Erythroblast (primary cell): ENCODE measurements at regions not wholly inside any gene's neighbourhood (a gene's known extent, or its start where the extent isn't known, plus 50 kb on each side); places are given as distances from the start of the nearest gene placed in this dataset.

Source experiments
- GATA1 ChIP-seq: IDR thresholded peaks from 2 replicates; pipeline ENCODE4 v1.6.1; 2011; ENCODE audit warnings: low read depth, mild to moderate bottlenecking, control low read depth, low read length, moderate library complexity
- POLR2A ChIP-seq: IDR thresholded peaks from 2 replicates; pipeline ENCODE4 v1.6.1; 2011; ENCODE audit warnings: mild to moderate bottlenecking, low read length

DNA sequence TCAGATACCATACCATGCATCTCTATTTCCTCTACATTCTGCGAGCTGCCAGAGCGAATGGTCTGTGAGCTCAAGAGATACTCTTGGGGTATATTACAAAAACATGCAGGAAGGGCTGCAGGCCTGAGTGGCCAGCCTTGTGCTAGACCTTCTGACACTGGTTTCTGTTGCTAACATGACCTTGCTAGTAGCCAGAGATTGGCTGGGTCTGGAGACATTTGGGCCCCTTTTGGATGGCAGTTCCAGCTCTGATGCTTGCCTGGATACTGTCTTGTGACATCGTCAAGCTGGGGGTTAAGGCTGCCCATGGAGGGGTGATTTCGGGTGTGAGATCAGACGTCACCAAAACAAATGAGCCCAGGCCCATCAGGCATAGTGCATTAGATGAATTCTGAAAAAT, 56.1 kb upstream of the FSTL4 start:
- no peak for TF ChIP-seq POLR2A
- no peak for TF ChIP-seq GATA1
